AG09319 (cell line): ENCODE measurements at regions not wholly inside any gene's neighbourhood (a gene's known extent, or its start where the extent isn't known, plus 50 kb on each side); places are given as distances from the start of the nearest gene placed in this dataset.

Source experiments
- DNase-seq: peaks from one replicate; pipeline ENCODE4 v3.0.0-alpha.2; 2010; ENCODE audit warnings: low read depth; ENCODE audit errors: extremely low read depth
- TF ChIP-seq, protein P1 (sequence below): IDR thresholded peaks from 2 replicates; pipeline ENCODE4 v1.5.1; 2011; ENCODE audit warnings: low read depth, mild to moderate bottlenecking, inconsistent platforms, low read length, moderate library complexity

DNA sequence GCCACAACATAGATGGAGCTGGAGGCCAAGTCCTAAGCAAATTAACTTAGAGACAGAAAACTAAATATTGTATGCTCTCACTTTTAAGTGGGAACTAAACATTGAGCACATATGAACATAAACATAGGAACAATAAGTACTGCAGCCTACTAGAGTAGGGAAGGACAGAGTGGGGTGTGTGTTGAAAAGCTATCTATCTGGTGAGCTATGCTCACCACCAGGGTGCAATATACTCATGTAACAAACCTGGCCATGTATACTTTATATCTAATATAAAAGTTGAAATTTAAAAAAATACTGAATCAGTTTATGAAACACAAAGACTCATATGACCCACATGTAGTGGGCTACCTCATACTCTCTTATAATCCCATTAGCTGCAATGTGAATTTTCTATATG lies 1305.0 kb downstream of the LRFN5 start:
- TF ChIP-seq, protein P1, sequence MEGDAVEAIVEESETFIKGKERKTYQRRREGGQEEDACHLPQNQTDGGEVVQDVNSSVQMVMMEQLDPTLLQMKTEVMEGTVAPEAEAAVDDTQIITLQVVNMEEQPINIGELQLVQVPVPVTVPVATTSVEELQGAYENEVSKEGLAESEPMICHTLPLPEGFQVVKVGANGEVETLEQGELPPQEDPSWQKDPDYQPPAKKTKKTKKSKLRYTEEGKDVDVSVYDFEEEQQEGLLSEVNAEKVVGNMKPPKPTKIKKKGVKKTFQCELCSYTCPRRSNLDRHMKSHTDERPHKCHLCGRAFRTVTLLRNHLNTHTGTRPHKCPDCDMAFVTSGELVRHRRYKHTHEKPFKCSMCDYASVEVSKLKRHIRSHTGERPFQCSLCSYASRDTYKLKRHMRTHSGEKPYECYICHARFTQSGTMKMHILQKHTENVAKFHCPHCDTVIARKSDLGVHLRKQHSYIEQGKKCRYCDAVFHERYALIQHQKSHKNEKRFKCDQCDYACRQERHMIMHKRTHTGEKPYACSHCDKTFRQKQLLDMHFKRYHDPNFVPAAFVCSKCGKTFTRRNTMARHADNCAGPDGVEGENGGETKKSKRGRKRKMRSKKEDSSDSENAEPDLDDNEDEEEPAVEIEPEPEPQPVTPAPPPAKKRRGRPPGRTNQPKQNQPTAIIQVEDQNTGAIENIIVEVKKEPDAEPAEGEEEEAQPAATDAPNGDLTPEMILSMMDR: no peak
- no peak for DNase-seq

DNA sequence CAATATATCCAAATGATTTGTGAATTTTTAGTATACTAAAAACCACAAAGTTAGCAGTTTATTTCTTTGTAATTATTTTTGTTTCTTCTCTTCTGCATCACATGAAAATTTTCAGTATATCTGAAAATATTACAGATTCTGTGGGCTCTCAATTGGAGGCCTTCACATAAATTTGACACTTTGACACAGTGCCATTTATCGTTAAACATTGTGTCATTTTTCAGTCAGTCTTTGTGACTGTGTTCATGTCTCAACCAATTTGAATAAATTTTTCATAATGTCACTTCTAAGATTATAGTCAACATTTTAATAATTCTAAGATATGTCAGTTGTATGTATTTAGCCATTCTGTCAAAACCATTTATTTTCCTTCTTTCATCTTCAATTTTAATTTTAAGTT lies 1303.0 kb downstream of the LRFN5 start:
- TF ChIP-seq, protein P1: no peak

DNA sequence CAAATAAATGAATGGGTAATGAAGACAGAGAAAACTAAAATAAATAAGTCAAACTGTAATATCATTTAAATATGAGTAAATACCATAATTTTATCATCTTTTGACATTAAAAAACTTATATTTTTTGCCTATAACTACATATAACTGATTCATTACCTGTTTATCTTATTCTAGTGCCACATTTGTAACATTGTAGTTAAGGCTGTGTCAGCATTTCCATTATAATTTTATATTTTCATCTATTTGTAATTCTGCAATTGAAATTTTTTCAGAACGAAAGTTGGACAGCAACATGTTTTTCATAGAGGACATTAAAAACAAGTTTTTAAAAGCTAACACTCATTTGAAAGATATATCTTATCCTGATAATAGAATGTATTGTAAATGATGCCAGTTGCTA lies 1286.5 kb downstream of the LRFN5 start:
- DNase-seq: no peak
- TF ChIP-seq, protein P1: no peak

More for the DNA sequence above, 1303.0 kb downstream of the LRFN5 start:
- no peak for DNase-seq

DNA sequence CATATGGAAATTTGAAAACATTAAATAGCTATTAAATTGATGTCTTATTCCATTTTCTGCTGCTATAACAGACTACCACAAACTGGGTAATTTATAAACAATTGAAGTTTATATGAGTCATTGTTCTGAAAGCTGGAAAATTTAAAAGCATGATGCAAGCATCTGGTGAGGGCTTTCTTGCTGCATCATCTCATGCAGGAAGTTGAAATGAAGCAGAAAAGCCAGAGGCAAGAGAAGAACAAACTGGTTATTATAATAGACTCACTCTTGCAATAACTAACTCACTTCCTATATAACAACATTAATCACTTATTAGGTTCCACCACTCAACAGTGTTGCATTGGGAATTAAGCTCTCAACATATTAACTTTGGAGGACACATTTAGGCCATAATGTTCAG lies 1277.4 kb downstream of the LRFN5 start:
- DNase-seq: no peak
- TF ChIP-seq, protein P1: no peak

DNA sequence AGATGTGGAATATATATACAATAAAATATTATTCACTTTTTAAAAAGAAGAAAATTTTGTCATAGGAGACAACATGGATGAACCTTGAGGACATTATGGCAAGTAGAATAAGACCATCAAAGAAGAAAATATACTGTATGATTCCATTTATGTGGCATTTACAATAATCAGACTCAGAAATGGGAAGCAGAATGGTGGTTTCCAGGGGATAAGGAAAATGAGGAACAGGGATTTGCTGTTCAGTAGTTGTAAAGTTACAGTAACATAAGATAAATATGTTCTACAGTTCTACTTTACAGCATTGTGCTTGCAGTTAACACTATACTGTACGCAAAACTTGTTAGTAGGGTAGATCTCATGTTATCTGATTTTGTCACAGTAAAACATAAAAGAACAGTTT lies 1271.0 kb downstream of the LRFN5 start:
- no peak for DNase-seq
- TF ChIP-seq, protein P1: no peak

DNA sequence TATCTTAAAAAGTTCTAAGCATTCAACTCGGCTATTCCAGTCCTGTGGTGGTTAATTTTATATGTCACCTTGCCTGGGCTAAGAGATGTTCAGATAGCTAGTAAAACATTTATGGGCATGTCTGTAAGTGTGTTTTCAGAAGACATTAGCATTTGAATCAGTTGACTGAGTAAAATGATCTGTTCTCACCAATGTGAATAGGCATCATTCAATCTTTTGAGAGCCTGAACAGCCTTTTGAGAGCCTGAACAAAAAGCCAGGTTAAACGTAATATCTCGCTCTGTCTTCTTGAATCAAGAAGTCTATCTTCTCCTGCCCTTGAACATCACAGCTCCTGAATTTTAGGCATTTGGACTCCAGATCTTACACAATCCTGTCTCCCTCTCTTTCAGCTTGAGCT lies 1266.1 kb downstream of the LRFN5 start:
- DNase-seq: no peak
- TF ChIP-seq, protein P1: no peak

DNA sequence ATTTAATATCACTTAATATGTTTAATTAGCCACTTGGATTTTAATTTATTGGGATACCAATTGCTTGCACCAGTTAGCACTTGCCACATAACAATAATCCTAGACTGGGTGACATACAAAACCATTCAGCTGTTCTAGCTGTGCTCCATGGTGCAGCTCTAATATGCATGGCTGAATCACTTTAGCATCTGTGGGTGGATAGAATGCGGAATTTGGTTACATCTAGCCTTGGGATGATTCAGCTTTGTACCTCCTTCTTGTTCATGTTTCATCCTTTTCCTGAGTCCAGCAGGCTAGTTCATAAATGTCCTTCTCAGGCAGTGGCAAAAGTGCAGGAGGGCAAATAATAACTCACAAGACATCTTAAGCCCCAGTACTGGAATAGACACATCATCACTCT lies 1263.0 kb downstream of the LRFN5 start:
- no peak for DNase-seq
- TF ChIP-seq, protein P1: no peak
